ENCODE measurements at regions not wholly inside any gene's neighbourhood (a gene's known extent, or its start where the extent isn't known, plus 50 kb on each side); places are given as distances from the start of the nearest gene placed in this dataset.

GRCh38 chr2:225296951-225297350 is 102.6 kb upstream of the NYAP2 start:
- no peak overlapping the region for H2AFZ ChIP-seq (ENCODE audit: control insufficient read depth, low read length)

DNA sequence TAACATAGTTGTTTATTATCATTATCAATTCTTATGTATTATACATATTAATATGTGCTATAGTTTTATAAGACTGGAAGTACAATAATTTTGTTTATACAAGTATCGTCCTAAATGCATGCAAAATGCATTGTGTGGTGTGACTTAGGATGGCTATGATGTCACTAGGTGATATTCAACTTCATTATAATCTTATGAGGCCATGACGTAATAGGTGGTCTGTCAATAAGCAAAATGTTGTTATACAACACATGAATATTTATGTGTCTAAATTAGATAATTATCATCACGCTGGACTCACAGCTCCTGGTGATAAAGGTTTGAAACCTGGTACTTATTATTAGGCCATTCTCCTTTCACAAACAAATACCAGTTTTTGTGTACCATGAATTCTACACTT is 104.4 kb upstream of the NYAP2 start:
- Histone ChIP-seq H4K20me1 (ENCODE audit: control insufficient read depth, extremely low read depth, insufficient read depth, low read length) (no peaks in the 10 kb centered on the region), H3K4me1 (ENCODE audit: control insufficient read depth, extremely low read depth, insufficient read depth, low read length) (no peaks in the 10 kb centered on the region), H3K27me3 (ENCODE audit: control insufficient read depth, extremely low read depth, insufficient read depth, low read length) (no peaks in the 10 kb centered on the region), H3K79me2 (ENCODE audit: control insufficient read depth, insufficient read depth, low read length) (no peaks in the 10 kb centered on the region), H3K4me2 (ENCODE audit: control insufficient read depth, extremely low read depth, insufficient read depth, low read depth, low read length) (no peak overlapping the region), H2AFZ (ENCODE audit: control insufficient read depth, low read length) (no peak overlapping the region), H3K9me3 (ENCODE audit: control insufficient read depth, low read depth, low read length) (no peaks in the 10 kb centered on the region), H3K9me1 (ENCODE audit: control insufficient read depth, extremely low read depth, insufficient read depth, low read length) (no peaks in the 10 kb centered on the region), H3K36me3 (ENCODE audit: control insufficient read depth in 2 of 2, extremely low read depth in 1 of 2, insufficient read depth in 2 of 2, low read length in 2 of 2) (no peaks in the 10 kb centered on the region), H3K9ac (ENCODE audit: control insufficient read depth, extremely low read depth, insufficient read depth, low read length) (no peak overlapping the region), H3K4me3 (ENCODE audit: control insufficient read depth in 2 of 3, extremely low read depth in 1 of 3, insufficient read depth in 2 of 3, low read depth in 1 of 3, low read length in 3 of 3) (no peak overlapping the region), H3K27ac (ENCODE audit: control insufficient read depth, insufficient read depth, low read length) (no peak overlapping the region)
- FAIRE-seq, result no peak
- no peak for DNase-seq (ENCODE audit: low read depth, low spot score)
- TF ChIP-seq CTCF (optimal IDR thresholded peaks at IDR 0.05 in 1 of 3, IDR thresholded peaks at IDR 0.05 in 1 of 3, conservative IDR thresholded peaks at IDR 0.05 in 1 of 3; ENCODE audit: extremely low read depth in 1 of 3, insufficient read depth in 2 of 3, low read length in 3 of 3) (no peak), EZH2 (IDR thresholded peaks at IDR 0.05; ENCODE audit: low read length) (no peak)
- dilution Hi-C loops (cut with MboI; ENCODE audit: extremely low pct_ligation_motif_present, low sequenced_read_pairs), result no loop called here

More at GRCh38 chr2:225296951-225297350, 102.6 kb upstream of the NYAP2 start:
- Histone ChIP-seq H3K27me3 (ENCODE audit: control insufficient read depth, extremely low read depth, insufficient read depth, low read length) (no peaks in the 10 kb centered on the region), H3K9ac (ENCODE audit: control insufficient read depth, extremely low read depth, insufficient read depth, low read length) (no peak overlapping the region), H3K79me2 (ENCODE audit: control insufficient read depth, insufficient read depth, low read length) (no peaks in the 10 kb centered on the region), H4K20me1 (ENCODE audit: control insufficient read depth, extremely low read depth, insufficient read depth, low read length) (no peaks in the 10 kb centered on the region), H3K4me2 (ENCODE audit: control insufficient read depth, extremely low read depth, insufficient read depth, low read depth, low read length) (no peak overlapping the region), H3K27ac (ENCODE audit: control insufficient read depth, insufficient read depth, low read length) (no peak overlapping the region), H3K9me1 (ENCODE audit: control insufficient read depth, extremely low read depth, insufficient read depth, low read length) (no peaks in the 10 kb centered on the region), H3K4me1 (ENCODE audit: control insufficient read depth, extremely low read depth, insufficient read depth, low read length) (no peaks in the 10 kb centered on the region), H3K36me3 (ENCODE audit: control insufficient read depth in 2 of 2, extremely low read depth in 1 of 2, insufficient read depth in 2 of 2, low read length in 2 of 2) (no peaks in the 10 kb centered on the region), H3K4me3 (ENCODE audit: control insufficient read depth in 2 of 3, extremely low read depth in 1 of 3, insufficient read depth in 2 of 3, low read depth in 1 of 3, low read length in 3 of 3) (no peak overlapping the region), H3K9me3 (ENCODE audit: control insufficient read depth, low read depth, low read length) (no peaks in the 10 kb centered on the region)
- no peak for TF ChIP-seq EZH2 (IDR thresholded peaks at IDR 0.05; ENCODE audit: low read length)
- no peak for TF ChIP-seq CTCF (optimal IDR thresholded peaks at IDR 0.05 in 1 of 3, IDR thresholded peaks at IDR 0.05 in 1 of 3, conservative IDR thresholded peaks at IDR 0.05 in 1 of 3; ENCODE audit: extremely low read depth in 1 of 3, insufficient read depth in 2 of 3, low read length in 3 of 3)
- FAIRE-seq (no peak), DNase-seq (ENCODE audit: low read depth, low spot score) (no peak)
- dilution Hi-C loops (cut with MboI; ENCODE audit: extremely low pct_ligation_motif_present, low sequenced_read_pairs), result no loop called here

Data from keratinocyte (primary cell).